HG03108 (cell line): ENCODE measurements at regions not wholly inside any gene's neighbourhood (a gene's known extent, or its start where the extent isn't known, plus 50 kb on each side); places are given as distances from the start of the nearest gene placed in this dataset.
"Not testable (repeated sequence)": the region's sequence is repeated elsewhere in the genome, so short reads cannot be mapped to it uniquely, and the experiment has no call there.

Experiments used
- ATAC-seq: cut with Tn5 transposase; IDR thresholded peaks from one replicate; pipeline ENCODE4 v1.9.1; 2021; ENCODE audit warnings: moderate library complexity; ENCODE audit not compliant: unreplicated experiment

DNA sequence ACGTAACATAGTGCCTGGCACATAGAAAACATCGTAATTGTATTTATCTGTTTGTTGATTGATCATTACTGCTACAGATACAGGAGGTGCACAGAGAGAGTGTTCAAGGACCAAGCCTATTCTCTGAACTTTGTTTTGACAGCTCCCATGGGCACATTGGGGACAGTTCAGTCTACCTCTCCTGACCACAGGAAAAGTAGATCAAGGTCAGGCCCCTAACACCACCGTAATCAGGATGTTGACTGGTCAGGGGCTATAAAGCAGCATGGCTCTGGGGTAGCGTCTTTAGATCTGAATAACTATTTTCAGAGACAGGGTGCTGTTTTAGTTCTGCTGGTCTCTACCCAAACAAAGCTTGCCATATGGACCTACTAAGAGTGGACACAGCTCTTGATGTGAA is 223.1 kb upstream of the IRF2BP2 start:
- no peak for ATAC-seq

DNA sequence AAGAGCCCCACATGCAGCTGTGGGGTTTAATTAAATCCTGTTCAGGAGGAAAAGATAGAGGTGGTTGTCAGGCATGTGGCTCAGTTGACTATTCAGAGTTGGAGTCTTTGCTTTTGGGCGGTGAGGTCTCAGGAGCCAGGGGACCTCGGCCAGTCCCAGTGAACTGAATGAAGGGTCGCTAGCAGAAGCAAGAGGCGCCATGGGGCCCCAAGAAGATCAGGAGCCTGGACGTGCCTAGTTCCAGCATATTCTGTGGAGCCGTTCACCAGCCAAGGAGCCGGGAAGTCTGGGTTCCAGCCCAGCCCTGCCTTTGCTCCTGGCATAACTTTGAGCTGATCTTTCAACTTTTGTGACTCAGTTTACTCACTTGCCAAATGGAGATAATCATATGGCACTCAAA is 217.7 kb upstream of the IRF2BP2 start:
- ATAC-seq = no peak

GRCh38 chr1:234827181-234827580 is 217.2 kb upstream of the IRF2BP2 start:
- ATAC-seq = no peak

- ATAC-seq = no peak
Measured at GRCh38 chr1:234826352-234826751, 216.4 kb upstream of the IRF2BP2 start.

DNA sequence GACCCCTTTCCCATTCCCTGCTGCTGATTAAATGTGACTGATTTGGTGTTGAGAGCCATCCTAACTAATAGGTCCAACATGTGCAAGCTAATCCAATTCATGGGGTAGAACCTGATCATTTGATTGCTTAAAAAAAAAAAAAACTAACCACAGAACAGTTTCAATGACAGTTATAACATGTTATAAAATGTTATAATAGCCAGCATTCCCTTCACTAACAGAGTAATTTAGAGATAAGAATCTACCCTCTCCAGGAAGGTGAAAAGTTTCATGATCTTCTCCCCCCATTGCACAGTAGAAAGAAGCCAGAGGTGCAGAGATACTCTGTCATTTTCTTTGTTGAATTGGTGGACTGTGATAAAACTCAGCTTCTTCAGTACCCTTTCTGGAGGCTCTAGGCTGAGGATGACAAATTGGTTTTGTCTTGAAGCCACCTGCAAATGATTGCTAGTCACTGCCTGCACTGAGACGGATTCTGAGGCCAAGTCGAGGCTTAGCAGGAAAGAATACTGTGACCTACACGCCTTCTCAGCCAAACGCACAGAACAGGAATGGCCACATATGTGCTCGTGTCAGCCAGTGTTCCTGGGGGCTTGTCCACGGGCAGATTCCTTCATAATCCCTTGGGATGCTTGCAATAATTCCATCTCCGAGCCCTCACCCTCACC is 215.7 kb upstream of the IRF2BP2 start:
- ATAC-seq = no peak

DNA sequence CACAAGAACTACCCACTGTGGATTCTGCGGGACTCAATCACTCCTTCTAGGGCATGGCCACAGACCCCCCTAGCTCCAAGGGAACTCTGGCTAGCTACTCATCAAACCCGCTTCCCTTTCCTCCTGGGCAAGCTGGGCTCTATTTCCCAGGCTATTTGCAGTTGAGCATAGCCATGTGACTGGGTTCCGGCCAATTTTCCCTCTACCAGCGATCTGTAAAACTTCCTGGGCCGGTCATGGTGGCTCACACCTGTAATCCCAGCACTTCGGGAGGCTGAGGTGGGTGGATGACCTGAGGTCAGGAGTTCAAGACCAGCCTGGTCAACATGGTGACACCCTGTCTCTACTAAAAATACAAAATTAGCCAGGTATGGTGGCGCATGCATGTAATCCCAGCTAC is 214.9 kb upstream of the IRF2BP2 start:
- not testable (repeated sequence) for ATAC-seq

DNA sequence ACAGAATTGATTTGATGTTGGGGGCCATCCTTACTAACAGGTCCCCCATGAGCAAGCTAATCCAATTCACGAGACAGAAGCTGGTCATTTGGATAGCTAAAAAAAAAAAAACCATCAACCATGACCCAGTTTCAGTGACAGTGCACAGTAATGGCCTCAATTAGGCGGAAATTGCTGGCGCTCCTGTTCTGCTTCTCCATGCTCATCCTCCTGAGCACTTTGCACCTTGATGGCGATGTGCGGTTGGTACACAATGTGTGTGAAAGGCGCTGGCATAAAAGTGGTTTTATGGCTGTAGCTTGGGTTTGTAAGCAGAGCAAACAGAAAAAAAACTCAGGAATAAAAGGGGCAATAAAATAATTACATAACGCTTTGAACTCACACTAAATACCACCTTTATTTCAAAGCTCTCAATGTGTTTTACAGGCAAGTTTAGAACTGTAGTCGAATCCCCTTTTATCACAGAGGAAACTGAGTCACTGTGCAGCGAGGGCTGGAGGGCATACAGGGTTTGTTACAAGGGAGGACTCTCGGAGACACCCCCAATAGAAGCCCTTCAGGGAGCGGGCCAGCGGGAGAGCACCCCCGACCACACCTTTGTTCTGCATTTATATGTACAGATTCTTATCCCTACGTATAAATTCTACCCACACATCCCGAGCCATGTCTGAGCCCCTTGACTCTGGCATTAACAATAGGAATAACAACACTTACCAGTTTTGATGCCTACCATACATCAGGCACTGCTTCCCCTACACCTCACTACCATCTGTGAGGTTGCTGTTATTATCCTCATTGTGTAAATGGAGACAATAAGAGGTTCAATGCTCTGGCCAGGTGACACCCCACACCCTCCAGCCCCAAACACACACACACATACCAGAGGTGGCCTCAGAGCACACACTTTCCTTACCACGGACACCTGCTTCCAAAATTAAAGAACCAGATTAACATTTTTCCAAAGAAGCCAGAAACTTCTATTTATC is 213.5 kb upstream of the IRF2BP2 start:
- no peak for ATAC-seq

GRCh38 chr1:234821840-234822239 is 211.9 kb upstream of the IRF2BP2 start:
- no peak for ATAC-seq

GRCh38 chr1:234820597-234820996 is 210.6 kb upstream of the IRF2BP2 start:
- ATAC-seq = no peak

GRCh38 chr1:234819845-234820244 is 209.9 kb upstream of the IRF2BP2 start:
- not testable (repeated sequence) for ATAC-seq

DNA sequence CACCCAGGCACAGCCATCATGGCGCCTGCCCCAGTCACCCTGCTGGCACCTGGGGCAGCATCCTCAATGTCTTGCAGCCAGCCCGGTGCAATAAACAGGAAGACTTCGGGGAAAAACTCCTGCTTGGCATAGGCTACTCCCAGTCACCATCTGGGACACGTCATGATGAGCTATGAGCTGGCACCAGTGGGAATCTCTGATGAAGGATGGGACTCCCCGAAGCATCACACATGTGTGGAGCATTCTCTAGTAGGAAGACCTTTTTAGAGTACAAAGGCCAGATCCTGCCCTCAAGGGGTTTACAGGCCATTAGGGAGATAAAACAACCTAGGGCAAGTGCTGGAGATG is 208.0 kb upstream of the IRF2BP2 start:
- not testable (repeated sequence) for ATAC-seq

DNA sequence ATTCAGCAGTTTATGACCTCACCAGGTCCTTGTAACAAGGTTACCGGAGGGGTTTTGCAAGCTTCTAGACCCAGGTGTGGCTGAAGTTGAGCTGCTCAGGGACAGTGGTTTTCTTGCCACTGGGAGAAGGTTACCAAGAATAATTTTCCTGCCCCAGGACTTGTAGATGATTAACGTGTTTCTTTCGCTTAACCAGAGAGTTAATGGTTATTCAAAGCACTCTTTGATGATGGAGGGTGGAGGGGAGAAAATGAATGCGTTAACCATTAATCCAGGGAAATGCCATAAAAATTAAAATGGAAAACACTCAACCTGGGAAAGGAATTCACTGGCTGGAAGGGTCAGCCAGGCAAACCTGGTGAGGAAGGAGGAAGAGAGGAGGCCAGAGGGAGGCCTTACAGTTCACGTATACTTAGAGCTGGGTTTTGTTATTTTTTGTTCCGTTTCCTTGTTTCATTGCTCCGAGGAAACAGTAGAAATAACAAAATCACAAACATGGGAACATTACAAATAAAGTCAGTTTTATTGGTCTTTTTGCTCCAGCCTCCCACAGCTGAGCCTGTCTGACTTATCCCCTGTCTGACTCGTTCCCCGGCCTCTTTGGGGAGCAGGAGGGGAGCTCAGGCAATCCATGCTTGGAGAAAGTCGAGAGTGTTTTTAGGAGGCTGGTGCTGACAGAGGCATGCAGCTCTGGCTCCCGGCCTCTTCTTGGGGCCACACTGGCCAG is 207.5 kb upstream of the IRF2BP2 start:
- ATAC-seq = not testable (repeated sequence)

GRCh38 chr1:234816864-234817263 is 206.9 kb upstream of the IRF2BP2 start:
- ATAC-seq = not testable (repeated sequence)

DNA sequence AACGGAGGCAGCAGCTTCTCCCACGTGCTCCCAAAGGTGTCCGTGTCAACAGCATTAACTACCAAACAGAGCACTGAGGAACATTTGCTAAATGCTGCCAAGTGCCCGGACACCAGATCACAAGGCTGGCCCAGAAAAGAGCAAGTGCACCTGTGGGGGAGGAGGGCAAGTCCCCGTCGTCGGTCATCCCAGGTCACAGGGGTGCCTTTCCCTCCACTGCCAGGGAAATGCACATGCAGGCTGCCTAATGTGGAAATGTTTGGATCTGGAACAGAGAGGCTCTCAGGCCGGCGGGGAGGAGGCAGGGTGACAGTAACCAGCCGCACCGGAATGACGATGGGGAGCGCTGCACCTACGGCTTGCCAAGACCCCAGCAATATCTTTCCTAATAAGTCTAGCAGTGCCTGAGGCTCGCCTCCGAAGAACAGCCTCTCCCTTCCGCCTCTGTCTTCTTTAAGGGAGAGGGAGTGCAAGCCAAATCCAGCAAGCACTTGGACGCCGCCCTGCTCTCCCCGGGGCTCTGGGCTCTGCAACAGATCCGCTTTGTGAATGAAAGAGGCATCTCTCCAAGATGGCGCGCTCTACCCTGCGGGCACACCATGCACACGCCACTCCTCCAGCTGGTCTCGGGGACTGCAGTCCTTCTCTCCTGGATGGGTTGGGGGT is 206.3 kb upstream of the IRF2BP2 start:
- ATAC-seq = not testable (repeated sequence)

GRCh38 chr1:234815295-234815815 is 205.4 kb upstream of the IRF2BP2 start:
- ATAC-seq = not testable (repeated sequence)

GRCh38 chr1:234814235-234814634 is 204.3 kb upstream of the IRF2BP2 start:
- ATAC-seq = not testable (repeated sequence)

DNA sequence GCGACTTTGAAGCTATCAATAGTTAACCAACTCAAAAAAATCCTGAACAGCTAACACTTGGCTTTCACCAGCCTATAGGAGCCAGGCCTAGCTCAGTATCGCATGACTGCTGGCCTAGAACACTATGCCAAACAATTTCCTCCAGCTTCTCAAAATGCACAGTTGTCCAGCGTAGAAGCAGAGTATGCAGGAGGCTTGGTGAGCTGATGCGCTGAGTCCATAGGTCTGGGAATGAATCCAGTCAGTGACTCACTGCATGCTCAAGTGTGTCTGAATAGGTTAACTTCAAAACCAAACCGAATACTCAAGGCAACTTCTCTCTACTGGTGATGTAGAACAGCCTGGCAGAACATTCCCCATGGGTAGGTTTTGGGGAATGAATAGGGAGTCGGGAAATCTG is 201.8 kb upstream of the IRF2BP2 start:
- ATAC-seq = not testable (repeated sequence)

- not testable (repeated sequence) for ATAC-seq
Measured at GRCh38 chr1:234810726-234811125, 200.7 kb upstream of the IRF2BP2 start.

GRCh38 chr1:234809854-234810245 is 199.9 kb upstream of the IRF2BP2 start:
- ATAC-seq = not testable (repeated sequence)
